Mesothelial cell of epicardium (in vitro differentiated cells): ENCODE measurements at regions not wholly inside any gene's neighbourhood (a gene's known extent, or its start where the extent isn't known, plus 50 kb on each side); places are given as distances from the start of the nearest gene placed in this dataset.

Experiments used
- DNase-seq, 2 experiments: peaks; one replicate each; pipeline ENCODE4 v3.0.0; 2021; ENCODE audit warnings: low spot score in 2 of 2; ENCODE audit not compliant: unreplicated experiment in 2 of 2
- H3K27ac Mint-ChIP-seq: 2 replicates; pipeline ENCODE4 v1.8.0; 2021; ENCODE audit warnings: mixed read lengths
- H3K27me3 Mint-ChIP-seq: 2 replicates; pipeline ENCODE4 v1.8.0; 2021; ENCODE audit warnings: low read depth, mixed read lengths
- H3K36me3 Mint-ChIP-seq: 2 replicates; pipeline ENCODE4 v1.8.0; 2021; ENCODE audit warnings: mixed read lengths
- H3K4me1 Mint-ChIP-seq: 2 replicates; pipeline ENCODE4 v1.8.0; 2021; ENCODE audit warnings: mixed read lengths
- H3K4me3 Mint-ChIP-seq: 2 replicates; pipeline ENCODE4 v1.8.0; 2021; ENCODE audit warnings: mild to moderate bottlenecking, moderate library complexity, mixed read lengths
- H3K9me3 Mint-ChIP-seq: 2 replicates; pipeline ENCODE4 v1.8.0; 2021; ENCODE audit warnings: mixed read lengths
- CTCF ChIP-seq: fragments of 200-600 bp; sonication (generic); IDR thresholded peaks from one replicate; pipeline ENCODE4 v1.5.0; 2021; ENCODE audit warnings: antibody characterized with exemption; ENCODE audit not compliant: unreplicated experiment

DNA sequence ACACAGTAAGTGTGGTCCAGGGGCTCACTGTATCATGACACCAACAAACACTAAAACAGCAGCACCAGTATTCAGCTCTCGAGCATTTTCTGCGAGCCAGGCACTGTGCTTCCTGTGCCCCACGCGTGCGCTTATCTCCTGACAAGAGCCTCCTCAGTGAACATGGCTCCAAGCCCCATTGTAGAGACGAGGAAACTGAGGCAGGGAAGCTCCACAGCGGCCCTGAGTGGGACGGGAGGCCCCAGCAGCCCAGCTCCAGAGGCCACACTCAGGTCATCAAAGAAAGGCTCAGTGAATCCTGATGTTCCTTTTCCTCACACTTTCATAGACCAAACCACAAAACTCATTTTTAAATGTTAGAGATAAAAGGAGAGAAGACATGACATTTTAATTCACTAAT is 113.1 kb downstream of the TPRA1 start:
- no peak overlapping the region for H3K27ac Mint-ChIP-seq
- TF ChIP-seq CTCF: no peak

DNA sequence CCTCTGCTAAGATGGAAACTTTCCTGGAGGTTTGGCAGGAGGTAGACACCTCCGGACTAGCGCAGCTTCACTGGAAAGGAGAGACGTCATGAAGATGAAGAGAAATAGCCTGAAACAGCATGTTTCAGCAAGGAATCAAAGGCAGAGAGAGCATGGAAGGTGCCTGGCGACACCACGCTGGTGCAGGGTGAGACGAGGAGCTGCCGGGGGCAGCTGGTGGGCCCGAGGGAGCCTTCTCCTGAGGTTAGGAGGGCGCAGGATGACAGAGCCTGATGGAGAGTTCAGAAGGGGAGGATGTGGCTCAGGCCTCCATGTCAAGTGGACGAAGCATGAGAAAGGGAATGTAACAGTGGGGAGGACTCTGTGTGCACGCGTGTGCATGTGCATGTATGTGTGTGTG is 113.6 kb downstream of the TPRA1 start:
- Mint-ChIP-seq H3K4me3 (no peak overlapping the region), H3K4me1 (peaks cover 9% of the 10 kb centered on the region), H3K27ac (no peak overlapping the region), H3K9me3 (no peaks in the 10 kb centered on the region), H3K36me3 (no peaks in the 10 kb centered on the region), H3K27me3 (peaks cover 15% of the 10 kb centered on the region)
- DNase-seq: no peak
- no peak for TF ChIP-seq CTCF

More for the DNA sequence above, 113.1 kb downstream of the TPRA1 start:
- peaks cover 15% of the 10 kb centered on the region for H3K27me3 Mint-ChIP-seq
- no peak overlapping the region for H3K4me3 Mint-ChIP-seq
- H3K9me3 Mint-ChIP-seq: no peaks in the 10 kb centered on the region
- DNase-seq: no peak
- no peaks in the 10 kb centered on the region for H3K36me3 Mint-ChIP-seq
- peaks cover 9% of the 10 kb centered on the region for H3K4me1 Mint-ChIP-seq

DNA sequence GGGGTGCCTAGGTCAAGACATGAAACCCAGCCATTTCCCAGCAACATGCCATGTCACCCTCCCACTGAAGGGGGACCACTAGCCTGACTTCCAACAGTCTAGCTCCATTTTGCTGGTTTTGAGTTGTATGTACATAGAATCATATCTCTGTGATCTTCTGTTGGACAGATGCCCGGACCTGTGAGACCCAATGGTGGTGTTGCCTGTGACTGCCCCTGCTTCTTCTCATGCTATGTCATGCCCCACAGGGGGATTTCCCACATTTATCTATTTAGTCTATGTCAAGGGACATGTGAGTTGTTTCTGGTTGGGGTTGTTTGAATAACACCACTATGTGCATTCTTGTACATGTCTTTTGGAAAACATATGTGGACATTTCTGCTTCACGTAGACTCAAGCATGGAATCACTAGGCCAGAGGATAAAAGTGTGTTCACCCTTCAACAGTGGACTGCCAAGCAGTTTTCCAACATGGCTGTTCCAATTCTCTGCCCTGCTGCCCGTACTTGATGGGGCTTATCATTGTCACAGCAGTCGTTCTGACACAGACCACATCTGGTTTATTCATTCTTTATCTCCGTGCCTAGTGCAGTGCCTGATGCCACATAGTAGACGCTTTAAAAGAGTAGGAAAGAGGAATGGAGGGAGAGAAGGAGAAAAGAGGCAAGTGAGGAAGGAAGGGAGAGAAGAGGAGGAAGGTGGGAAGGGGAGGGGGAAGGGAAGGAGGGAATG is 114.4 kb downstream of the TPRA1 start:
- Mint-ChIP-seq H3K4me1 (peaks cover 9% of the 10 kb centered on the region), H3K36me3 (no peaks in the 10 kb centered on the region)

DNA sequence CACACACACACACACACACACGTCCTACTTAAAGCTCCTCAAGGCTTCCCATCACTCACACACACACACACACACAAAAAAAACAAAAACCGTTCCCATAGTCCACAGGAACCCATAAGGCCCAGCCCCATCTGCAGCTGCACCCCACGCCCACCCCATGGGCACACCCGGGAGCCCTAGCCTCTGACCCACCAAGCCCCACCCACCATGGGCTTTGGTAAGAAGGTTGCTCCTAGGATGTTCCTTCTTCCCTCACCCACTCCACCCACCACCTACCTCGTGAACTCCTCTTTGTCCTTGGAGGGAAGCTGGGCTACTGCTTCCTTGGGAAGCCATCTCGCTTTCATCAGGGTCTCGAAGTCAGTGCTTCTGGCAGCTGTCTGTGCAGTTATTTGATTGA is 115.1 kb downstream of the TPRA1 start:
- H3K27me3 Mint-ChIP-seq: peaks cover 19% of the 10 kb centered on the region
- no peaks in the 10 kb centered on the region for H3K36me3 Mint-ChIP-seq
- H3K9me3 Mint-ChIP-seq: no peaks in the 10 kb centered on the region
- H3K4me3 Mint-ChIP-seq: no peak overlapping the region
- no peak overlapping the region for H3K27ac Mint-ChIP-seq
- DNase-seq: no peak
- H3K4me1 Mint-ChIP-seq: peaks cover 9% of the 10 kb centered on the region
- TF ChIP-seq CTCF: no peak

More for the DNA sequence above, 114.4 kb downstream of the TPRA1 start:
- no peak overlapping the region for H3K27ac Mint-ChIP-seq
- H3K9me3 Mint-ChIP-seq: no peaks in the 10 kb centered on the region
- peaks cover 15% of the 10 kb centered on the region for H3K27me3 Mint-ChIP-seq
- TF ChIP-seq CTCF: no peak
- no peak for DNase-seq
- H3K4me3 Mint-ChIP-seq: no peak overlapping the region

DNA sequence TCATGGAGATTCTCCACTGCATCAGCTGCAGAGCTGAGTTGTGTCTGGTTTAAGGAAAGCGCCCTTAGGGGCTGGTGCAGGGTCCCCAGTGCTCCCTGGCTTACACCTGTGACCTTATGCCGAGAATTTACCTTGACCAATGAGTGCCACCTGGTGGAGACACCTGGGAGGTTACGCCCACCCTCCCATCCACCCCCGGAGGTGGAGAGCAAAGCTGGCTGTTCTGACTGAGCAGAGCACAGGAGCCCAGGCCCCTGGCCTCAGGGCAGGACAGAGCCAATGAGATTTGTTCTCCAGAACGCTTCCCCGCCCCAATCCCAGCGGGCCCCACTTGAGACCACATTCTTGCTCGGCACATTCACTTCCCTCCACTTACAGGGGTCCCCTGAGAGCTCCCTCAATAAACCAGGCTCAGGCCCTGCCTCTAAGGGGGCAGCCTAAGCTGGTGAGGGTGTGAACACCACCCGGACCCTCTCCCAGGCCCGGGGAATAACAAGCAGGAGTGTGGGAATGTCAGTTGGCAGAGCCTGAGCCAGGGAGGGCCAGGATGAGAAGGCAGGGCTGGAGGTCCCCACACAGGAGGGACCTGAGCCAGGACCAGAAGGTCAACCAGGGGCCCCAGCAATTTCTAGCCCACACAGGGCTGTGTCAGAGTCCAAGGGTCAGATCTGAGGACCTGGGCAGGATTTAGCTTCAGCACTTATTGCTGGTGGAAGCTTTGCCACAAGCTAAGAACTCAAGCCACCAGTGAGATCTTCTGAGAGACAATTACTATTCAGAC is 117.1 kb downstream of the TPRA1 start:
- peaks cover 2% of the 10 kb centered on the region for H3K4me1 Mint-ChIP-seq
- H3K36me3 Mint-ChIP-seq: no peaks in the 10 kb centered on the region
- no peak for DNase-seq
- TF ChIP-seq CTCF: no peak
- H3K27me3 Mint-ChIP-seq: peaks cover 21% of the 10 kb centered on the region
- H3K4me3 Mint-ChIP-seq: no peak overlapping the region
- no peak overlapping the region for H3K27ac Mint-ChIP-seq
- peaks cover under 1% of the 10 kb centered on the region for H3K9me3 Mint-ChIP-seq
